Pancreas (tissue), 10 donors: ENCODE measurements at regions not wholly inside any gene's neighbourhood (a gene's known extent, or its start where the extent isn't known, plus 50 kb on each side); places are given as distances from the start of the nearest gene placed in this dataset.

Experiments
- ATAC-seq, 4 donors: fragments of 200-7000 bp; cut with Tn5 transposase; one replicate each; pipeline versions ENCODE4 v1.8.0 to v1.9.1; 2020; ENCODE audit warnings: mild to moderate bottlenecking in 4 of 4, moderate library complexity in 4 of 4
- DNase-seq, 6 donors: peaks; one replicate each; pipeline ENCODE4 v3.0.0-alpha.2; 2020
- FAIRE-seq: peaks from 2 replicates; lab custom pipeline; 2012; peaks lifted over from hg19 to GRCh38; lab: Jason Lieb, UNC
- H3K27ac ChIP-seq, 4 donors: fragments of 200-600 bp; sonication (generic); 1 replicate in 3 of 4; 2 replicates in 1 of 4; pipeline versions ENCODE4 v1.5.0 to v1.8.0; 2020
- H3K27me3 ChIP-seq, 4 donors: fragments of 200-600 bp; one replicate each; pipeline ENCODE4 v1.8.0; 2021
- H3K36me3 ChIP-seq, 3 donors: fragments of 200-600 bp; sonication (generic) in 1 of 3; one replicate each; pipeline versions ENCODE4 v1.5.0 to v1.8.0; 2020 to 2021
- H3K4me1 ChIP-seq, 3 donors: fragments of 200-600 bp; one replicate each; pipeline ENCODE4 v1.8.0; 2021
- H3K4me3 ChIP-seq, 4 donors: fragments of 200-600 bp; sonication (generic) in 2 of 4; one replicate each; pipeline versions ENCODE4 v1.5.0 to v1.8.0; 2020 to 2021
- H3K9me3 ChIP-seq, 4 donors: fragments of 200-600 bp; one replicate each; pipeline ENCODE4 v1.8.0; 2021
- WGBS, 2 donors: extraction: QIAGEN DNeasy Blood & Tissue Kit; methylation state at CpG; one replicate each; pipeline ENCODE4 v1.1.7; 2013; 5-methylcytosine and 5-hydroxymethylcytosine counted together
- intact Hi-C, 3 donors: fragments of 100-400 bp; cut with DNase I; formaldehyde crosslinking; loops; one replicate each; pipeline versions ENCODE4 v1.11.1 to v1.14.2; 2022
- TF ChIP-seq, protein P1 (sequence below), 4 donors: fragments of 200-600 bp; sonication (generic) in 3 of 4; IDR thresholded peaks; one replicate each; pipeline versions ENCODE4 v1.5.0 to v1.8.0; 2021; ENCODE audit warnings: antibody characterized with exemption in 4 of 4
- donor health status: healthy with polysubstance abuse.
- donor health status: DM: no; HTN: no; CAD: no; lungs with moderate emphysema.
- donor health status: DM: no; HTN: no; CAD: no.
- donor health status: control.
- donor health status: control.
- donor health status: Bipolar disorder and iron deficiency.
- donor health status: DM: yes; HTN: yes; CAD: no.
- donor health status: DM: no; HTN: no; CAD: no.
- donor health status: DM: no; HTN: no; CAD: no.
- donor health status: DM: yes; HTN: yes; CAD: no.

GRCh38 chr2:17035010-17035409 is 369.4 kb upstream of the CYRIA start:
- no peak for ATAC-seq
- no peaks in the 10 kb centered on the region for H3K36me3 ChIP-seq
- no peak overlapping the region for H3K27ac ChIP-seq
- TF ChIP-seq, protein P1, sequence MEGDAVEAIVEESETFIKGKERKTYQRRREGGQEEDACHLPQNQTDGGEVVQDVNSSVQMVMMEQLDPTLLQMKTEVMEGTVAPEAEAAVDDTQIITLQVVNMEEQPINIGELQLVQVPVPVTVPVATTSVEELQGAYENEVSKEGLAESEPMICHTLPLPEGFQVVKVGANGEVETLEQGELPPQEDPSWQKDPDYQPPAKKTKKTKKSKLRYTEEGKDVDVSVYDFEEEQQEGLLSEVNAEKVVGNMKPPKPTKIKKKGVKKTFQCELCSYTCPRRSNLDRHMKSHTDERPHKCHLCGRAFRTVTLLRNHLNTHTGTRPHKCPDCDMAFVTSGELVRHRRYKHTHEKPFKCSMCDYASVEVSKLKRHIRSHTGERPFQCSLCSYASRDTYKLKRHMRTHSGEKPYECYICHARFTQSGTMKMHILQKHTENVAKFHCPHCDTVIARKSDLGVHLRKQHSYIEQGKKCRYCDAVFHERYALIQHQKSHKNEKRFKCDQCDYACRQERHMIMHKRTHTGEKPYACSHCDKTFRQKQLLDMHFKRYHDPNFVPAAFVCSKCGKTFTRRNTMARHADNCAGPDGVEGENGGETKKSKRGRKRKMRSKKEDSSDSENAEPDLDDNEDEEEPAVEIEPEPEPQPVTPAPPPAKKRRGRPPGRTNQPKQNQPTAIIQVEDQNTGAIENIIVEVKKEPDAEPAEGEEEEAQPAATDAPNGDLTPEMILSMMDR (IDR thresholded peaks at IDR 0.05): no peak
- no peaks in the 10 kb centered on the region for H3K4me1 ChIP-seq
- no peak overlapping the region for H3K4me3 ChIP-seq
- no peaks in the 10 kb centered on the region for H3K27me3 ChIP-seq
- DNase-seq: no peak
- FAIRE-seq: no peak
- WGBS, 2 donors: 18 to 45% methylated on average over 1 of the region's 1 CpG
- intact Hi-C loops: no loop called here
- no peaks in the 10 kb centered on the region for H3K9me3 ChIP-seq

- TF ChIP-seq, protein P1 (IDR thresholded peaks at IDR 0.05): no peak
- intact Hi-C loops: no loop called here
- no peaks in the 10 kb centered on the region for H3K9me3 ChIP-seq
- ATAC-seq (no peak), FAIRE-seq (no peak), DNase-seq (no peak)
- H3K4me3 ChIP-seq: no peak overlapping the region
- peaks cover 0 to 2% (median 0%) of the 10 kb centered on the region in 4 donors for H3K27me3 ChIP-seq
- H3K4me1 ChIP-seq: no peaks in the 10 kb centered on the region
- no peaks in the 10 kb centered on the region for H3K36me3 ChIP-seq
- H3K27ac ChIP-seq: no peak overlapping the region
- 19 to 32% methylated on average over 2 of the region's 2 CpGs for WGBS, 2 donors
Observed at GRCh38 chr2:17030047-17030446, 364.4 kb upstream of the CYRIA start.

DNA sequence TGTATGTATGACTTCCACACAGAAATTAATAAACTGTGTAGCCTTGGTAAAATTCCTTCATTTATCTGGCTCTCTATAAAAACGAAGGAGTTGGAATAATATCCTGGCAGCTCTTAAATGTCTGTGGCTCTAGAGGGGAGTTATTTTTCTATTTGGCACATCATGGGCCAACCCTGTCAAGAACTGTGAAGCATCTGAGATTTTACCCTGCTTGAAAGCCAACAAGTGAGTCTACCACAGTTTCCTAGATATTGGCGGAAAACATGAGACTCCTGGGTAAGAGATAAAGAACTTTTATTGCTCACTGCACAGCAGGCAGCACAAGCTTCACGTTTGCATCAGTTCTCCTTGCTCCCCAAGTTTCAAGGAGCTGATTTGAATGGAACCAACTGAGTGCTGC is 346.7 kb upstream of the CYRIA start:
- H3K4me3 ChIP-seq: no peak overlapping the region
- intact Hi-C loops: no loop called here
- no peaks in the 10 kb centered on the region for H3K36me3 ChIP-seq
- no peak for DNase-seq
- TF ChIP-seq, protein P1 (IDR thresholded peaks at IDR 0.05): no peak
- 33 to 43% methylated on average over 3 of the region's 3 CpGs for WGBS, 2 donors
- no peak for FAIRE-seq
- no peaks in the 10 kb centered on the region for H3K9me3 ChIP-seq
- H3K27ac ChIP-seq: no peak overlapping the region
- no peaks in the 10 kb centered on the region for H3K27me3 ChIP-seq
- no peaks in the 10 kb centered on the region for H3K4me1 ChIP-seq
- ATAC-seq: no peak

DNA sequence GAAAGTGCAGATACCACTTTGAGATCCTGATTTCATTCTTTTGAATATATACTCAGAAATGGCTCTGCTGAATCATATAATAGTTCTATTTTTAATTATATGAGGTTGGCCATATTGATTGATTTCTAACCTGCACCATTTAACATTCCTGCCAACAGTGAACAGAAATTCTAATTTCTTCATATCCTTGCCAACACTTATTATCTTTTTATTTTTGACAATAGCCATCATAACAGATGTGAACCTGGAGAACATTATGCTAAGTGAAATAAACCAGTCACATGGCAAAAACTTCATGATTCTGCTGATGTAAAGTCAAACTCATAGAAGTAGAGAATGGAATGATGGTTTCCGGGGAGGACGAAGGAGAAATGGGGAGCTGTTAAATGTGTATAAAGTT is 344.5 kb upstream of the CYRIA start:
- H3K27me3 ChIP-seq: no peaks in the 10 kb centered on the region
- ATAC-seq (no peak), FAIRE-seq (no peak), DNase-seq (no peak)
- intact Hi-C loops: no loop called here
- WGBS, 2 donors: 65 to 83% methylated on average over 2 of the region's 2 CpGs
- no peaks in the 10 kb centered on the region for H3K36me3 ChIP-seq
- TF ChIP-seq, protein P1 (IDR thresholded peaks at IDR 0.05): no peak
- no peaks in the 10 kb centered on the region for H3K9me3 ChIP-seq
- no peak overlapping the region for H3K27ac ChIP-seq
- H3K4me3 ChIP-seq: no peak overlapping the region
- no peaks in the 10 kb centered on the region for H3K4me1 ChIP-seq

- H3K4me1 ChIP-seq: no peaks in the 10 kb centered on the region
- no peaks in the 10 kb centered on the region for H3K9me3 ChIP-seq
- FAIRE-seq (no peak), DNase-seq (no peak), ATAC-seq (no peak)
- no peak overlapping the region for H3K4me3 ChIP-seq
- H3K27ac ChIP-seq: no peak overlapping the region
- no peaks in the 10 kb centered on the region for H3K27me3 ChIP-seq
- intact Hi-C loops: no loop called here
- TF ChIP-seq, protein P1 (IDR thresholded peaks at IDR 0.05): no peak
- no peaks in the 10 kb centered on the region for H3K36me3 ChIP-seq
- 64 to 83% methylated on average over 1 of the region's 1 CpG for WGBS, 2 donors
Observed at GRCh38 chr2:17000184-17000482, 334.5 kb upstream of the CYRIA start.
